ENCODE measurements at regions not wholly inside any gene's neighbourhood (a gene's known extent, or its start where the extent isn't known, plus 50 kb on each side); places are given as distances from the start of the nearest gene placed in this dataset.

DNA sequence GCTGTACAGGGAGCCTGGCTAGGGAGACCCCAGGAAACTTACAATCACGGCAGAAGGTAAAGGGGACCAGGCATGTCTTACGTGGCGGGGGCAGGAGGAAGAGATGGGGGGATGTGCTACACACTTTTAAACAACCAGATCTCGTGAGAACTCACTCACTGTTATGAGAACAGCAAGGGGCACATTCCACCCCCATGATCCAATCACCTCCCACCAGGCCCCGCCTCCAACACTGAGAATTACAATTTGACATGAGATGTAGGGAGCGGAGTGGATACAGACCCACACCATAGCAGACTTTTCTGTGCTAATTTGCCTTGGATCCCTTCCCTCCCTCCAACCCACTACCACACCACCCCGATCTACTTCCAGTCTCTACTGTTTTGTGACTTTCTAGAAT is 106.7 kb upstream of the PEG3 start:
- CTCF ChIA-PET: no interaction called here
- H3K36me3 ChIP-seq (ENCODE audit: control insufficient read depth in 4 of 4, insufficient read depth in 4 of 4, low read length in 3 of 4): no peaks in the 10 kb centered on the region
- H3K9me3 ChIP-seq (ENCODE audit: control extremely low read depth in 1 of 5, control insufficient read depth in 4 of 5, insufficient read depth in 2 of 5, low read depth in 1 of 5, low read length in 4 of 5): peaks cover 0 to 21% (median 8%) of the 10 kb centered on the region in 5 experiments
- peaks cover 0 to 2% (median 0%) of the 10 kb centered on the region in 5 experiments for H3K27me3 ChIP-seq (replicated peaks in 2 of 5; ENCODE audit: control insufficient read depth in 4 of 5, insufficient read depth in 5 of 5, low read length in 4 of 5)
- H3K4me1 ChIP-seq (ENCODE audit: control extremely low read depth in 1 of 4, control insufficient read depth in 4 of 4, insufficient read depth in 4 of 4, low read length in 3 of 4): no peaks in the 10 kb centered on the region
- no CpG with 5 or more reads among the region's 7 CpGs for WGBS (ENCODE audit: insufficient coverage)
- no peak overlapping the region for H3K27ac ChIP-seq (ENCODE audit: insufficient read depth in 1 of 2, low read depth in 1 of 2, low read length in 2 of 2, poor library complexity in 1 of 2, severe bottlenecking in 2 of 2)
- no peak overlapping the region for H3K4me3 ChIP-seq (ENCODE audit: control insufficient read depth in 1 of 7, extremely low read depth in 1 of 7, insufficient read depth in 4 of 7, low read depth in 2 of 7, low read length in 6 of 7)
- no peak for DNase-seq
- POLR2A ChIA-PET: no interaction called here

DNA sequence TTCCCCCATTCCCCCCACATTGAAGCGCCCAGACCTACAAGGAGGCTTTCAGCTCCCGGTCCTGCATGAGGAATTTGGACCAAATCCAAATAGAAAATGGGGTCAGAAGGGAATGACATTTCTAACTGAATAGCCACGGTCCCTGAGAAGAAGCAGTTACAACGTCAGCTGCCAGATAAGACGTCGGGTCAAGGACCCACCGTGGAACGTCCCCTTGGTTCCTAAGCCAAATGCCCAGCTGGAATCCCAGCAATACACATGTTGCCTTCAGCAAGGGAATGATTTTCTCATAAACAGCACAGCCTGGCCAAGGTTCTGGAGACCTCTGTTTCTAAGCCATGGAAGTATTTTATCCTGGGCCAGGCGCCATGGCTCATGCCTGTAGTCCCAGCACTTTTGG is 109.1 kb upstream of the PEG3 start:
- no peaks in the 10 kb centered on the region for H3K4me1 ChIP-seq (ENCODE audit: control extremely low read depth in 1 of 4, control insufficient read depth in 4 of 4, insufficient read depth in 4 of 4, low read length in 3 of 4)
- peaks cover 0 to 27% (median 8%) of the 10 kb centered on the region in 5 experiments for H3K9me3 ChIP-seq (ENCODE audit: control extremely low read depth in 1 of 5, control insufficient read depth in 4 of 5, insufficient read depth in 2 of 5, low read depth in 1 of 5, low read length in 4 of 5)
- ChIA-PET POLR2A (no interaction called here), CTCF (no interaction called here)
- no peak overlapping the region for H3K4me3 ChIP-seq (ENCODE audit: control insufficient read depth in 1 of 7, extremely low read depth in 1 of 7, insufficient read depth in 4 of 7, low read depth in 2 of 7, low read length in 6 of 7)
- WGBS (ENCODE audit: insufficient coverage): 90% methylated on average over 7 of the region's 9 CpGs
- no peak overlapping the region for H3K27ac ChIP-seq (ENCODE audit: insufficient read depth in 1 of 2, low read depth in 1 of 2, low read length in 2 of 2, poor library complexity in 1 of 2, severe bottlenecking in 2 of 2)
- DNase-seq: no peak
- H3K36me3 ChIP-seq (ENCODE audit: control insufficient read depth in 4 of 4, insufficient read depth in 4 of 4, low read length in 3 of 4): no peaks in the 10 kb centered on the region
- peaks cover 0 to 2% (median 0%) of the 10 kb centered on the region in 5 experiments for H3K27me3 ChIP-seq (replicated peaks in 2 of 5; ENCODE audit: control insufficient read depth in 4 of 5, insufficient read depth in 5 of 5, low read length in 4 of 5)

DNA sequence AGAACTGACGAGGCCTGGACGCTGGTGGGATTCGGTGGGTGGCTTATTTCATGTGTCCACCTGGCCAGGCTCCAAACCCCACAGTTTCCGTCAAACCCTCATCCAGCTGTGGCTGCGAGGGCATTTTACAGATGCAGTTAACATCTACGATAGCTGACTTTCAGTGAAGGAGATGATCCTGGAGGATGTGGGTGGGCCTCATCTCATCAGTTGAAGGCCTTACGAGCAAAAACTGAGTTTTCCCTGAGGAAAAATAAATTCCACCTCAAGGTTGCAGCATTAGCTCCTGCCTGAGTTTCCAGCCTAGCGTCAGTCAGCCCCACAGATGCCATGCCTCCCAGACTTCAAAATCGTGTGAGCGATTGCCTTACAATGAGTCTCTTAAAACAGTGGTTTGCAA is 111.1 kb upstream of the PEG3 start:
- Histone ChIP-seq H3K4me3 (ENCODE audit: control insufficient read depth in 1 of 7, extremely low read depth in 1 of 7, insufficient read depth in 4 of 7, low read depth in 2 of 7, low read length in 6 of 7) (no peak overlapping the region), H3K4me1 (ENCODE audit: control extremely low read depth in 1 of 4, control insufficient read depth in 4 of 4, insufficient read depth in 4 of 4, low read length in 3 of 4) (no peaks in the 10 kb centered on the region), H3K36me3 (ENCODE audit: control insufficient read depth in 4 of 4, insufficient read depth in 4 of 4, low read length in 3 of 4) (no peaks in the 10 kb centered on the region), H3K9me3 (ENCODE audit: control extremely low read depth in 1 of 5, control insufficient read depth in 4 of 5, insufficient read depth in 2 of 5, low read depth in 1 of 5, low read length in 4 of 5) (peaks cover 0 to 26% (median 8%) of the 10 kb centered on the region in 5 experiments), H3K27ac (ENCODE audit: insufficient read depth in 1 of 2, low read depth in 1 of 2, low read length in 2 of 2, poor library complexity in 1 of 2, severe bottlenecking in 2 of 2) (no peak overlapping the region), H3K27me3 (replicated peaks in 2 of 5; ENCODE audit: control insufficient read depth in 4 of 5, insufficient read depth in 5 of 5, low read length in 4 of 5) (no peaks in the 10 kb centered on the region)
- DNase-seq: no peak
- POLR2A ChIA-PET: no interaction called here
- 93% methylated on average over 9 of the region's 10 CpGs for WGBS (ENCODE audit: insufficient coverage)
- CTCF ChIA-PET: no interaction called here

DNA sequence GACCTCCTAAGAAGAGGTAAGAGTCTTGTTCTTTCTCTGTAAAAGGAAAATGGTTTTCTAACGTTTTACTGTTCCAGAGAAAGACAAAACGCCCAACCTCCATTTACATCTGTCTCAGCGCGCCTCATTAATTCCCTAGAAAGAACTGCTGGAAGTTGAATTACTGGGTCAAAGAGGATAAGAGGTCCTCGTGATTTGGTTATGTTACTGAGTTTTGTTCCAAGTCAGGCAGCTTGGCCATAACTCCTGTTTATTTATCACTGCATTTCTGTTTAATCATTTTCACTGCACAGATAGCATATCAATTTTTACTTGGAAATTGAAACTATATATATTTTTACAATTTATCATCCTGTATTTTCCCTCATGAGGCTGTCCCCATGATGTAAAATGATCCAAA is 112.9 kb upstream of the PEG3 start:
- H3K27ac ChIP-seq (ENCODE audit: insufficient read depth in 1 of 2, low read depth in 1 of 2, low read length in 2 of 2, poor library complexity in 1 of 2, severe bottlenecking in 2 of 2): no peak overlapping the region
- H3K4me3 ChIP-seq (ENCODE audit: control insufficient read depth in 1 of 7, extremely low read depth in 1 of 7, insufficient read depth in 4 of 7, low read depth in 2 of 7, low read length in 6 of 7): no peak overlapping the region
- H3K9me3 ChIP-seq (ENCODE audit: control extremely low read depth in 1 of 5, control insufficient read depth in 4 of 5, insufficient read depth in 2 of 5, low read depth in 1 of 5, low read length in 4 of 5): peaks cover 0 to 29% (median 5%) of the 10 kb centered on the region in 5 experiments
- no peak for DNase-seq
- ChIA-PET CTCF (no interaction called here), POLR2A (interaction anchor here (0.6 kb wide), 1 partner anchor 499 kb away, joined by 4 read pairs; no protein-coding TSS in a partner anchor)
- H3K36me3 ChIP-seq (ENCODE audit: control insufficient read depth in 4 of 4, insufficient read depth in 4 of 4, low read length in 3 of 4): no peaks in the 10 kb centered on the region
- no peaks in the 10 kb centered on the region for H3K27me3 ChIP-seq (replicated peaks in 2 of 5; ENCODE audit: control insufficient read depth in 4 of 5, insufficient read depth in 5 of 5, low read length in 4 of 5)
- 100% methylated on average over 1 of the region's 5 CpGs for WGBS (ENCODE audit: insufficient coverage)
- H3K4me1 ChIP-seq (ENCODE audit: control extremely low read depth in 1 of 4, control insufficient read depth in 4 of 4, insufficient read depth in 4 of 4, low read length in 3 of 4): no peaks in the 10 kb centered on the region

DNA sequence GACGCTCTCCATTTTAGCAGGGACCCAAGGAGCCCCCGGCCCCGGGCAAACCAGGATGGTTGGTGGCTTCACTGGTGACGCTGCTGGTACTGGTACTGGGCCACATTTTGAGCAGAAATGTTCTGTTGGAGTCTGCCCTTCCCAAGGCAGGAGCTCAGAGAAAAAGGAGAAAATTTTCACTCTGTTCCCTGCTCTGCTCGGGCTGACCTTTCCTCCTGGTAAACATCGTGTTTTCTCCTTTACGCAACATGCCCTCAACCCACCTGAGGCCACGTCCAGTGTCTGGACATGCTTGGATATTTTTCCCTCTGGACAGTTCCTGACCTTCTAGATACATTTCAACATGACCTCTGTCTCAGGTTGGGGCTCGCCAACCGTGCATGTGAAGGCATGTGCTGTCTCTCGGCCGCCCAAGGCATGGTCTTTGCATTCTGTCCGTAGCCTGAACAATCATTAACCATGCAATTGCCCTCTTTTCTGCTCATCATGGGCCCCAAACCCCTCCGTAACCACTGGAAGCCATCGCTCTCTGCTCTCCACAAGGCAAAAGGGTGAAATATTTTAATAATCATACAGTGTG is 115.2 kb upstream of the PEG3 start:
- Histone ChIP-seq H3K27ac (ENCODE audit: insufficient read depth in 1 of 2, low read depth in 1 of 2, low read length in 2 of 2, poor library complexity in 1 of 2, severe bottlenecking in 2 of 2) (no peak overlapping the region), H3K4me1 (ENCODE audit: control extremely low read depth in 1 of 4, control insufficient read depth in 4 of 4, insufficient read depth in 4 of 4, low read length in 3 of 4) (no peaks in the 10 kb centered on the region), H3K36me3 (ENCODE audit: control insufficient read depth in 4 of 4, insufficient read depth in 4 of 4, low read length in 3 of 4) (no peaks in the 10 kb centered on the region), H3K9me3 (ENCODE audit: control extremely low read depth in 1 of 5, control insufficient read depth in 4 of 5, insufficient read depth in 2 of 5, low read depth in 1 of 5, low read length in 4 of 5) (peaks cover 0 to 25% (median 2%) of the 10 kb centered on the region in 5 experiments), H3K4me3 (ENCODE audit: control insufficient read depth in 1 of 7, extremely low read depth in 1 of 7, insufficient read depth in 4 of 7, low read depth in 2 of 7, low read length in 6 of 7) (no peak overlapping the region), H3K27me3 (replicated peaks in 2 of 5; ENCODE audit: control insufficient read depth in 4 of 5, insufficient read depth in 5 of 5, low read length in 4 of 5) (no peaks in the 10 kb centered on the region)
- WGBS (ENCODE audit: insufficient coverage): 90% methylated on average over 11 of the region's 15 CpGs
- POLR2A ChIA-PET: no interaction called here
- no peak for DNase-seq
- CTCF ChIA-PET: no interaction called here

DNA sequence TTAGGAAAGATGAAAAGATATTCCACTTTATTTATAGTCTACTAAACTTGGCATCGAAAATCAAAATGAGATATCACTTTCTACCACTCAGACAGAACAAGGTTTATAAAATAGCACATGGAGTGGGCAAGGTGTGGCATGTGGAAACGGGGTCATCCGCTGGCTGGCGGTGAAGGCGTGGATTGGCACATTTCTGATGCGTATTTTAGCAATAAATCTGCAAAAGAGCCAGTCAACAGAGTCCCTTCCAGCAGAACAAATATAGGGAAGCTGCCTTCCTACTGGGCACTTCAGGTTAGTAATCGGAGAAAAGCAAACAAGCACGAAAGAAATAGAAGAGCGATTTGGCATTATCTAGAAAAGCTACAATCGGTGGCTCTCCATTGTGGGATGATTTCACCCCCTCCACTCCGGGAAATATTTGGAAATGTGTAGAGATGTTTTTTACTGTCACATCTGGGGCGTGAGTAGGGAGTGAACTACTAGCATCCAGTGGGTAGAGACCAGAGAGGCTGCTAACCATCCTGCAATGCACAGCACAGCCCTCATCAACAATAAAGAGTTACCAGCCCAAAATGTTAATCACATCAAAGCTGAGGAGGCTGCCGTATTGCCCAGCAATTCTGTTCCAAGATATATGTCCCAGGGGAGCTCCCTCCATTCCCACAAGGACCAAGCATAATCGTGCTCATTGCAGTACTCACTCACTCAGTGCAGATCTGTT is 116.1 kb upstream of the PEG3 start:
- WGBS (ENCODE audit: insufficient coverage): 89% methylated on average over 10 of the region's 14 CpGs
- CTCF ChIA-PET: no interaction called here

DNA sequence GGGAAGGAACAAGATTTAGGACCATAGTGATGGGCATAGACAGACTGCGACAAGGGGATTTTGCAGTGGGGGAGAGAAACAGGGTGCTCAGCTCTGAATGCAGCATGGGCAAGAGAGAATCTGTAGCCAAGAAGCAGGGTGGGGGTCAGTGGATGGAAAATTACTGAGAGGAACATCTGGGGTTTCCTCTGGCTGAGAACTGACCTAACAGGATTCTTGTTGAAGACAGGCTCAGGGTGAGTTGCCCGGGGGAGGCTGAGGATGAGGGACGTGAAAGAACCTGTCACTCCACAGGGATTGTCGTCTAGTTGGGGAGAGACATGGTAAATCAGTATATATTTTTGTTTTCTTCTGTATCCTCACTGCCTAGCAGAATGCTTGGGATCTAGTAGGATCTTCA is 118.7 kb upstream of the PEG3 start:
- ChIA-PET CTCF (no interaction called here), POLR2A (no interaction called here)
- H3K4me3 ChIP-seq (ENCODE audit: control insufficient read depth in 1 of 7, extremely low read depth in 1 of 7, insufficient read depth in 4 of 7, low read depth in 2 of 7, low read length in 6 of 7): no peak overlapping the region

More for the DNA sequence above, 116.1 kb upstream of the PEG3 start:
- no peak for DNase-seq
- Histone ChIP-seq H3K36me3 (ENCODE audit: control insufficient read depth in 4 of 4, insufficient read depth in 4 of 4, low read length in 3 of 4) (no peaks in the 10 kb centered on the region), H3K4me1 (ENCODE audit: control extremely low read depth in 1 of 4, control insufficient read depth in 4 of 4, insufficient read depth in 4 of 4, low read length in 3 of 4) (no peaks in the 10 kb centered on the region), H3K27ac (ENCODE audit: insufficient read depth in 1 of 2, low read depth in 1 of 2, low read length in 2 of 2, poor library complexity in 1 of 2, severe bottlenecking in 2 of 2) (no peak overlapping the region), H3K4me3 (ENCODE audit: control insufficient read depth in 1 of 7, extremely low read depth in 1 of 7, insufficient read depth in 4 of 7, low read depth in 2 of 7, low read length in 6 of 7) (no peak overlapping the region), H3K27me3 (replicated peaks in 2 of 5; ENCODE audit: control insufficient read depth in 4 of 5, insufficient read depth in 5 of 5, low read length in 4 of 5) (no peaks in the 10 kb centered on the region), H3K9me3 (ENCODE audit: control extremely low read depth in 1 of 5, control insufficient read depth in 4 of 5, insufficient read depth in 2 of 5, low read depth in 1 of 5, low read length in 4 of 5) (peaks cover 0 to 23% (median 2%) of the 10 kb centered on the region in 5 experiments)
- POLR2A ChIA-PET: no interaction called here

More for the DNA sequence above, 118.7 kb upstream of the PEG3 start:
- Histone ChIP-seq H3K9me3 (ENCODE audit: control extremely low read depth in 1 of 5, control insufficient read depth in 4 of 5, insufficient read depth in 2 of 5, low read depth in 1 of 5, low read length in 4 of 5) (peaks cover 0 to 15% (median 2%) of the 10 kb centered on the region in 5 experiments), H3K36me3 (ENCODE audit: control insufficient read depth in 4 of 4, insufficient read depth in 4 of 4, low read length in 3 of 4) (no peaks in the 10 kb centered on the region), H3K4me1 (ENCODE audit: control extremely low read depth in 1 of 4, control insufficient read depth in 4 of 4, insufficient read depth in 4 of 4, low read length in 3 of 4) (no peaks in the 10 kb centered on the region), H3K27me3 (replicated peaks in 2 of 5; ENCODE audit: control insufficient read depth in 4 of 5, insufficient read depth in 5 of 5, low read length in 4 of 5) (no peaks in the 10 kb centered on the region), H3K27ac (ENCODE audit: insufficient read depth in 1 of 2, low read depth in 1 of 2, low read length in 2 of 2, poor library complexity in 1 of 2, severe bottlenecking in 2 of 2) (no peak overlapping the region)
- DNase-seq: no peak
- 45% methylated on average over 3 of the region's 4 CpGs for WGBS (ENCODE audit: insufficient coverage)

All from common myeloid progenitor, CD34-positive (primary cell).